ENCODE measurements at regions not wholly inside any gene's neighbourhood (a gene's known extent, or its start where the extent isn't known, plus 50 kb on each side); places are given as distances from the start of the nearest gene placed in this dataset.

- TF ChIP-seq ZNF132 (tag by site-specific recombination; IDR thresholded peaks at IDR 0.05; ENCODE audit: borderline replicate concordance) (no peak), ZNF423 (tag by site-specific recombination; IDR thresholded peaks at IDR 0.05) (no peak), ZFP69B (tag by site-specific recombination; IDR thresholded peaks at IDR 0.05) (no peak), ZNF48 (tag by site-specific recombination; IDR thresholded peaks at IDR 0.05) (no peak), ZNF510 (tag by site-specific recombination; IDR thresholded peaks at IDR 0.05; ENCODE audit: insufficient replicate concordance) (no peak), GLIS2 (tag by site-specific recombination; IDR thresholded peaks at IDR 0.05) (no peak), ZFP37 (tag by site-specific recombination; IDR thresholded peaks at IDR 0.05) (no peak), ZNF558 (tag by site-specific recombination; IDR thresholded peaks at IDR 0.05) (no peak)
- TF ChIP-seq, protein P1, sequence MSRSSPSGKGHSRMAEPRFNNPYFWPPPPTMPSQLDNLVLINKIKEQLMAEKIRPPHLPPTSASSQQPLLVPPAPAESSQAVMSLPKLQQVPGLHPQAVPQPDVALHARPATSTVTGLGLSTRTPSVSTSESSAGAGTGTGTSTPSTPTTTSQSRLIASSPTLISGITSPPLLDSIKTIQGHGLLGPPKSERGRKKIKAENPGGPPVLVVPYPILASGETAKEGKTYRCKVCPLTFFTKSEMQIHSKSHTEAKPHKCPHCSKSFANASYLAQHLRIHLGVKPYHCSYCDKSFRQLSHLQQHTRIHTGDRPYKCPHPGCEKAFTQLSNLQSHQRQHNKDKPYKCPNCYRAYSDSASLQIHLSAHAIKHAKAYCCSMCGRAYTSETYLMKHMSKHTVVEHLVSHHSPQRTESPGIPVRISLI (tag by site-specific recombination; IDR thresholded peaks at IDR 0.05), result no peak
Observed at GRCh38 chr13:106636492-106636891, 68.6 kb upstream of the ARGLU1 start (continued).

DNA sequence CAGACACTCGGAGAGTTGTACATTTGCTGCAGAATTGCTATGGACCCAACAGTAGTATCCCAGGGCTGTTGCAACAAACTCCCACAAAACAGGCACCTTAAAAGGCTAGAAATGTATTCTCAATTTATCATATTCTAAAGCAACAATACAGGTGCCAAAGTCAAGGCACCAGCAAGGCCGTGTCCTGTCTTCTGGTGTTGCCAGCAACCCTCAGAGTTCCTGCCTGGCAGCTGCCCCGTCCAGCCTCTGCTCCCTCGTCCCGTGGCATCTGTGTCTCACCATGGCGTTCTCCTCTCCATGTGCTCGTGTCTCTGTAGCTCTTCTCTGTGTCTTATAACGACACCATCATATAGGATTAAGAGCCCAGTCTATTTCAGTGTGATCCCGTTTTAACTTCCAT is 67.7 kb upstream of the ARGLU1 start:
- H3K9me3 ChIP-seq (ENCODE audit: control insufficient read depth, insufficient read depth, low read depth, low read length), result no peaks in the 10 kb centered on the region
- CTCF ChIA-PET, result no interaction called here

GRCh38 chr13:106633321-106633720 is 65.4 kb upstream of the ARGLU1 start:
- no peak for TF ChIP-seq ZNF548 (tag by site-specific recombination; IDR thresholded peaks at IDR 0.05)
- TF ChIP-seq ZNF138 (tag by site-specific recombination; IDR thresholded peaks at IDR 0.05; ENCODE audit: borderline replicate concordance), result no peak
- 0 out of 2 replicates have a peak, but pooled peaks have one; percentile 19 for TF ChIP-seq GLIS1 (tag by site-specific recombination; IDR thresholded peaks at IDR 0.05)
- Histone ChIP-seq H3K4me3 (ENCODE audit: low read depth, low read length) (no peak overlapping the region), H3K27ac (ENCODE audit: extremely low read depth, low read depth, low read length) (no peak overlapping the region), H3K4me1 (ENCODE audit: control insufficient read depth, insufficient read depth, low read length) (no peaks in the 10 kb centered on the region), H3K9me3 (ENCODE audit: control insufficient read depth, insufficient read depth, low read depth, low read length) (no peaks in the 10 kb centered on the region), H3K36me3 (ENCODE audit: control insufficient read depth in 2 of 2, insufficient read depth in 1 of 2, low read length in 2 of 2) (no peaks in the 10 kb centered on the region)
- POLR2A ChIA-PET, result no interaction called here
- CTCF ChIA-PET, result no interaction called here

More for the DNA sequence above, 67.7 kb upstream of the ARGLU1 start:
- Histone ChIP-seq H3K4me3 (ENCODE audit: low read depth, low read length) (no peak overlapping the region), H3K27ac (ENCODE audit: extremely low read depth, low read depth, low read length) (no peak overlapping the region), H3K36me3 (ENCODE audit: control insufficient read depth in 2 of 2, insufficient read depth in 1 of 2, low read length in 2 of 2) (no peaks in the 10 kb centered on the region), H3K4me1 (ENCODE audit: control insufficient read depth, insufficient read depth, low read length) (no peaks in the 10 kb centered on the region)
- TF ChIP-seq ZNF266 (tag by site-specific recombination; IDR thresholded peaks at IDR 0.05; ENCODE audit: low read depth), result no peak
- POLR2A ChIA-PET, result no interaction called here

- no peak overlapping the region for H3K4me3 ChIP-seq (ENCODE audit: low read depth, low read length)
- ChIA-PET CTCF (interaction anchor here (1.4 kb wide), 1 partner anchor 11 kb away, joined by 5 read pairs; no protein-coding TSS in a partner anchor), POLR2A (no interaction called here)
- no peak for TF ChIP-seq ZNF529 (tag by site-specific recombination; IDR thresholded peaks at IDR 0.05; ENCODE audit: insufficient replicate concordance)
- no peak for TF ChIP-seq ZSCAN30 (tag by site-specific recombination; IDR thresholded peaks at IDR 0.05)
- TF ChIP-seq, protein P2, sequence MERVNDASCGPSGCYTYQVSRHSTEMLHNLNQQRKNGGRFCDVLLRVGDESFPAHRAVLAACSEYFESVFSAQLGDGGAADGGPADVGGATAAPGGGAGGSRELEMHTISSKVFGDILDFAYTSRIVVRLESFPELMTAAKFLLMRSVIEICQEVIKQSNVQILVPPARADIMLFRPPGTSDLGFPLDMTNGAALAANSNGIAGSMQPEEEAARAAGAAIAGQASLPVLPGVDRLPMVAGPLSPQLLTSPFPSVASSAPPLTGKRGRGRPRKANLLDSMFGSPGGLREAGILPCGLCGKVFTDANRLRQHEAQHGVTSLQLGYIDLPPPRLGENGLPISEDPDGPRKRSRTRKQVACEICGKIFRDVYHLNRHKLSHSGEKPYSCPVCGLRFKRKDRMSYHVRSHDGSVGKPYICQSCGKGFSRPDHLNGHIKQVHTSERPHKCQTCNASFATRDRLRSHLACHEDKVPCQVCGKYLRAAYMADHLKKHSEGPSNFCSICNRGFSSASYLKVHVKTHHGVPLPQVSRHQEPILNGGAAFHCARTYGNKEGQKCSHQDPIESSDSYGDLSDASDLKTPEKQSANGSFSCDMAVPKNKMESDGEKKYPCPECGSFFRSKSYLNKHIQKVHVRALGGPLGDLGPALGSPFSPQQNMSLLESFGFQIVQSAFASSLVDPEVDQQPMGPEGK (tag by site-specific recombination; IDR thresholded peaks at IDR 0.05), result no peak
- TF ChIP-seq ZNF692 (tag by site-specific recombination; IDR thresholded peaks at IDR 0.05), result no peak
- TF ChIP-seq ZNF747 (tag by site-specific recombination; IDR thresholded peaks at IDR 0.05), result no peak
- H3K36me3 ChIP-seq (ENCODE audit: control insufficient read depth in 2 of 2, insufficient read depth in 1 of 2, low read length in 2 of 2), result no peaks in the 10 kb centered on the region
- H3K4me1 ChIP-seq (ENCODE audit: control insufficient read depth, insufficient read depth, low read length), result no peaks in the 10 kb centered on the region
- no peaks in the 10 kb centered on the region for H3K9me3 ChIP-seq (ENCODE audit: control insufficient read depth, insufficient read depth, low read depth, low read length)
- H3K27ac ChIP-seq (ENCODE audit: extremely low read depth, low read depth, low read length), result no peak overlapping the region
Observed at GRCh38 chr13:106630650-106631049, 62.7 kb upstream of the ARGLU1 start.
